ENCODE measurements at regions not wholly inside any gene's neighbourhood (a gene's known extent, or its start where the extent isn't known, plus 50 kb on each side); places are given as distances from the start of the nearest gene placed in this dataset.

DNA sequence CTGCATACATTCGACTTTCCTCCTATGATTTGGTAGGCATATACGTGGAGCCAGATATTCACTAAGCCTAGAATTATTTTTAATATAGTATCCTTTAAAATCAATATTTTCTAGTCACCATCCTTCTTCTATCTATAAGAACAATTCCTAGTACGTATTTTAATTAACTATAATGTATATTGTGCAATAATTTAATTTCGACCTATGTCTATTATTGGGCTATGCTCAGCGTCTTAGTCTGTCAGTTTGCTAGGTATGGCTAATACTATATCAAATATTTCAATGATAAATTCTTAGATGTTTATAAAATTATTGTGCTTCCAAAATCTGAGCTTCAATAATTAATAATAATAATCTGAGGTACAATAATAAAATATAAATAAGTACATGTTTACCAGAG, 705.3 kb downstream of the PRELID2 start:
- TF ChIP-seq, protein P1, sequence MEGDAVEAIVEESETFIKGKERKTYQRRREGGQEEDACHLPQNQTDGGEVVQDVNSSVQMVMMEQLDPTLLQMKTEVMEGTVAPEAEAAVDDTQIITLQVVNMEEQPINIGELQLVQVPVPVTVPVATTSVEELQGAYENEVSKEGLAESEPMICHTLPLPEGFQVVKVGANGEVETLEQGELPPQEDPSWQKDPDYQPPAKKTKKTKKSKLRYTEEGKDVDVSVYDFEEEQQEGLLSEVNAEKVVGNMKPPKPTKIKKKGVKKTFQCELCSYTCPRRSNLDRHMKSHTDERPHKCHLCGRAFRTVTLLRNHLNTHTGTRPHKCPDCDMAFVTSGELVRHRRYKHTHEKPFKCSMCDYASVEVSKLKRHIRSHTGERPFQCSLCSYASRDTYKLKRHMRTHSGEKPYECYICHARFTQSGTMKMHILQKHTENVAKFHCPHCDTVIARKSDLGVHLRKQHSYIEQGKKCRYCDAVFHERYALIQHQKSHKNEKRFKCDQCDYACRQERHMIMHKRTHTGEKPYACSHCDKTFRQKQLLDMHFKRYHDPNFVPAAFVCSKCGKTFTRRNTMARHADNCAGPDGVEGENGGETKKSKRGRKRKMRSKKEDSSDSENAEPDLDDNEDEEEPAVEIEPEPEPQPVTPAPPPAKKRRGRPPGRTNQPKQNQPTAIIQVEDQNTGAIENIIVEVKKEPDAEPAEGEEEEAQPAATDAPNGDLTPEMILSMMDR (IDR thresholded peaks at IDR 0.05; ENCODE audit: low read length): no peak
- no peak for TF ChIP-seq EZH2 (IDR thresholded peaks at IDR 0.05; ENCODE audit: borderline replicate concordance, low read length)

Data from OCI-LY1 (cell line).